ENCODE measurements at regions not wholly inside any gene's neighbourhood (a gene's known extent, or its start where the extent isn't known, plus 50 kb on each side); places are given as distances from the start of the nearest gene placed in this dataset.

DNA sequence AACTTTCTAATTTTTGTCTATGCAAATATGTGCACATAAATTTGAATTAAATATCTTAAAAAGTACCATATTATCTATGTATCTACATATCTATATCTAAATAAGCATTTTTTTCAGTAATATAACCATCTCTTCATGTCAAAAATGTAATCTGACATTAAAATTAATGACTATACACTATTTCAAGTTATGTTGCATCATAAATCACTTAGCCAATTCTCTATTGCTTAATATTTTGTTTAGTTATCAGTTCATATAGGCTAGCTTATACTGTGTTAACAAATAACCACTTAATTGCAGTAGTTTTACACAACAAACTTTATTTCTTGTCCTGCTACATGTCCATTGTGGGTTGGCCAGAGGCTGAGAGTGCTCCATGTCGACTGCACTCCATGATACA, 360.8 kb downstream of the EPM2A start:
- 63% methylated on average over 1 of the region's 1 CpG for WGBS
- peaks cover 0 to 9% of the 10 kb centered on the region in 2 donors for H3K9me3 ChIP-seq (ENCODE audit: control insufficient read depth in 2 of 2, insufficient read depth in 1 of 2, low read length in 1 of 2)
- H3K27ac ChIP-seq (ENCODE audit: low read depth in 1 of 2, low read length in 1 of 2) = no peak overlapping the region
- no peaks in the 10 kb centered on the region for H3K36me3 ChIP-seq (ENCODE audit: control insufficient read depth in 2 of 2, insufficient read depth in 2 of 2, low read length in 1 of 2)
- no peak overlapping the region for H3K4me3 ChIP-seq (ENCODE audit: low read length in 2 of 2)
- H3K4me1 ChIP-seq (ENCODE audit: control insufficient read depth in 2 of 2, insufficient read depth in 2 of 2, low read length in 2 of 2) = no peaks in the 10 kb centered on the region
- no peaks in the 10 kb centered on the region for H3K27me3 ChIP-seq (ENCODE audit: control insufficient read depth in 2 of 2, insufficient read depth in 1 of 2, low read length in 1 of 2)
- no peak for DNase-seq (ENCODE audit: low read depth in 6 of 9, low spot score in 9 of 9)

DNA sequence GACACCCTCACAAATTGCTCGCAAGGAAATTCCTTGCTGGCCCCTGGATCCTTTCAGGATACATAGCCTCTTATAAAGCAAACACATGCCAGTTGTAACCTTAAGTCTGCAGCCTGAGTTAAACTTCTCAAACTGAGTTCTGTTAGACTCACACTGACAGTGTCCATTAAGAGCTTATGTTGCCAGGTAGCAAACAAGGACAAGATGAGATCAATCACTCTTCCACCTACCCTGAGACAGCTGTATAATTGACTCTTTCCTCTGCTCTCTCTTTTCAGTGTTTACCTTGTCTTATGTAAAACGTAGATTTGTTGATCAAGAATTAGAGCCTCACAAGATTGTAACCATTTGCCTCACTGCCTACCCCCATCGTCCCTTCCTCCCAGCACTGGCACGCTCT, 359.8 kb downstream of the EPM2A start:
- DNase-seq (ENCODE audit: low read depth in 6 of 9, low spot score in 9 of 9) = no peak
- H3K36me3 ChIP-seq (ENCODE audit: control insufficient read depth in 2 of 2, insufficient read depth in 2 of 2, low read length in 1 of 2) = no peaks in the 10 kb centered on the region
- H3K27ac ChIP-seq (ENCODE audit: low read depth in 1 of 2, low read length in 1 of 2) = no peak overlapping the region
- 80% methylated on average over 4 of the region's 4 CpGs for WGBS
- H3K27me3 ChIP-seq (ENCODE audit: control insufficient read depth in 2 of 2, insufficient read depth in 1 of 2, low read length in 1 of 2) = no peaks in the 10 kb centered on the region
- no peak overlapping the region for H3K4me3 ChIP-seq (ENCODE audit: low read length in 2 of 2)
- H3K4me1 ChIP-seq (ENCODE audit: control insufficient read depth in 2 of 2, insufficient read depth in 2 of 2, low read length in 2 of 2) = no peaks in the 10 kb centered on the region
- H3K9me3 ChIP-seq (ENCODE audit: control insufficient read depth in 2 of 2, insufficient read depth in 1 of 2, low read length in 1 of 2) = peaks cover 0 to 9% of the 10 kb centered on the region in 2 donors

GRCh38 chr6:145380186-145380585, 355.1 kb downstream of the EPM2A start:
- no peaks in the 10 kb centered on the region for H3K27me3 ChIP-seq (ENCODE audit: control insufficient read depth in 2 of 2, insufficient read depth in 1 of 2, low read length in 1 of 2)
- no peaks in the 10 kb centered on the region for H3K4me1 ChIP-seq (ENCODE audit: control insufficient read depth in 2 of 2, insufficient read depth in 2 of 2, low read length in 2 of 2)
- 79% methylated on average over 1 of the region's 1 CpG for WGBS

DNA sequence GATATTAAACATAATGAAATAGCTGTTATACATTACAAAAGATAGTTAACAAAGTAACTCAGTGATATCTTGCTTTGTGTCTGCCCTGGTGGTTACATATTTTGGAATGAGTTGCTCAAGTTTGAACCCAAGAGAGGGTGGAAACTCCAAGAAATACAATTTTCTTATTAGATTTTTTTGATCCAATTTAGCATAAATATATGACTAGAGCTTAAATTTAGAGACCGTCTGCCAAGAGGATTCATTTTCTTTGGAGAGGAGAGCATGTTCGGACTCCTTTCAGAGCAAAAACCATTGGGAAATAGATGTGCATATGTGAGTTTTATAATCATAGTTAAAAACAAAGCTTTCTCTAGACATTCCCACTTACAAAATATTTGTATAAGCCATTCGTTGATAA, 353.4 kb downstream of the EPM2A start:
- no peaks in the 10 kb centered on the region for H3K4me1 ChIP-seq (ENCODE audit: control insufficient read depth in 2 of 2, insufficient read depth in 2 of 2, low read length in 2 of 2)
- no peaks in the 10 kb centered on the region for H3K27me3 ChIP-seq (ENCODE audit: control insufficient read depth in 2 of 2, insufficient read depth in 1 of 2, low read length in 1 of 2)
- 90% methylated on average over 3 of the region's 3 CpGs for WGBS
- no peak for DNase-seq (ENCODE audit: low read depth in 6 of 9, low spot score in 9 of 9)
- H3K9me3 ChIP-seq (ENCODE audit: control insufficient read depth in 2 of 2, insufficient read depth in 1 of 2, low read length in 1 of 2) = peaks cover 0 to 9% of the 10 kb centered on the region in 2 donors
- H3K27ac ChIP-seq (ENCODE audit: low read depth in 1 of 2, low read length in 1 of 2) = no peak overlapping the region
- no peak overlapping the region for H3K4me3 ChIP-seq (ENCODE audit: low read length in 2 of 2)
- no peaks in the 10 kb centered on the region for H3K36me3 ChIP-seq (ENCODE audit: control insufficient read depth in 2 of 2, insufficient read depth in 2 of 2, low read length in 1 of 2)

More at GRCh38 chr6:145380186-145380585, 355.1 kb downstream of the EPM2A start:
- Histone ChIP-seq H3K36me3 (ENCODE audit: control insufficient read depth in 2 of 2, insufficient read depth in 2 of 2, low read length in 1 of 2) (no peaks in the 10 kb centered on the region), H3K9me3 (ENCODE audit: control insufficient read depth in 2 of 2, insufficient read depth in 1 of 2, low read length in 1 of 2) (peaks cover 0 to 9% of the 10 kb centered on the region in 2 donors), H3K27ac (ENCODE audit: low read depth in 1 of 2, low read length in 1 of 2) (no peak overlapping the region), H3K4me3 (ENCODE audit: low read length in 2 of 2) (no peak overlapping the region)
- DNase-seq (ENCODE audit: low read depth in 6 of 9, low spot score in 9 of 9) = no peak

DNA sequence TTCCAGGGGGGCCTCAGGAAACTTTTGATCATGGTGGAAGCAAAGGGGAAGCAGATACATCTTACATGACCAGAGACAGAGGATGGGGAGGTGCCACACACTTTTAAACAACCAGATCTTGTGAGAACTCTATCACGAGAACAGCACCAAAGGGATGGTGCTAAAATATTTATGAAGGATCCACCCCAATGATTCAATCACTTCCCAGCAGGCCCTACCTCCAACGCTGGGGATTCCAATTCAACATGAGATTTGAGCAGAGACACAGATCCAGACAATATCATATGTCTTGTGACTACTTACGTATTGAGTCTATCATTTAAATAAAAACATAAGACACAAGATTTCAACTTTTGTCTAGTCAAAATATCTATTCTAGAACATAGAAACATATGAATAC, 351.9 kb downstream of the EPM2A start:
- H3K4me3 ChIP-seq (ENCODE audit: low read length in 2 of 2) = no peak overlapping the region
- no peaks in the 10 kb centered on the region for H3K36me3 ChIP-seq (ENCODE audit: control insufficient read depth in 2 of 2, insufficient read depth in 2 of 2, low read length in 1 of 2)
- DNase-seq (ENCODE audit: low read depth in 6 of 9, low spot score in 9 of 9) = no peak
- H3K27ac ChIP-seq (ENCODE audit: low read depth in 1 of 2, low read length in 1 of 2) = no peak overlapping the region
- H3K27me3 ChIP-seq (ENCODE audit: control insufficient read depth in 2 of 2, insufficient read depth in 1 of 2, low read length in 1 of 2) = no peaks in the 10 kb centered on the region
- 86% methylated on average over 3 of the region's 3 CpGs for WGBS
- H3K4me1 ChIP-seq (ENCODE audit: control insufficient read depth in 2 of 2, insufficient read depth in 2 of 2, low read length in 2 of 2) = no peaks in the 10 kb centered on the region
- peaks cover 0 to 7% of the 10 kb centered on the region in 2 donors for H3K9me3 ChIP-seq (ENCODE audit: control insufficient read depth in 2 of 2, insufficient read depth in 1 of 2, low read length in 1 of 2)

GRCh38 chr6:145384503-145384902, 350.8 kb downstream of the EPM2A start:
- no peak overlapping the region for H3K27ac ChIP-seq (ENCODE audit: low read depth in 1 of 2, low read length in 1 of 2)
- no peaks in the 10 kb centered on the region for H3K4me1 ChIP-seq (ENCODE audit: control insufficient read depth in 2 of 2, insufficient read depth in 2 of 2, low read length in 2 of 2)
- no peaks in the 10 kb centered on the region for H3K9me3 ChIP-seq (ENCODE audit: control insufficient read depth in 2 of 2, insufficient read depth in 1 of 2, low read length in 1 of 2)
- no peaks in the 10 kb centered on the region for H3K27me3 ChIP-seq (ENCODE audit: control insufficient read depth in 2 of 2, insufficient read depth in 1 of 2, low read length in 1 of 2)
- no peak for DNase-seq (ENCODE audit: low read depth in 6 of 9, low spot score in 9 of 9)
- no peaks in the 10 kb centered on the region for H3K36me3 ChIP-seq (ENCODE audit: control insufficient read depth in 2 of 2, insufficient read depth in 2 of 2, low read length in 1 of 2)
- H3K4me3 ChIP-seq (ENCODE audit: low read length in 2 of 2) = no peak overlapping the region

GRCh38 chr6:145396499-145396898, 338.8 kb downstream of the EPM2A start:
- Histone ChIP-seq H3K27me3 (ENCODE audit: control insufficient read depth in 2 of 2, insufficient read depth in 1 of 2, low read length in 1 of 2) (no peaks in the 10 kb centered on the region), H3K4me3 (ENCODE audit: low read length in 2 of 2) (no peak overlapping the region), H3K9me3 (ENCODE audit: control insufficient read depth in 2 of 2, insufficient read depth in 1 of 2, low read length in 1 of 2) (no peaks in the 10 kb centered on the region), H3K36me3 (ENCODE audit: control insufficient read depth in 2 of 2, insufficient read depth in 2 of 2, low read length in 1 of 2) (no peaks in the 10 kb centered on the region), H3K27ac (ENCODE audit: low read depth in 1 of 2, low read length in 1 of 2) (no peak overlapping the region), H3K4me1 (ENCODE audit: control insufficient read depth in 2 of 2, insufficient read depth in 2 of 2, low read length in 2 of 2) (no peaks in the 10 kb centered on the region)
- WGBS = 91% methylated on average over 1 of the region's 1 CpG
- no peak for DNase-seq (ENCODE audit: low read depth in 6 of 9, low spot score in 9 of 9)

DNA sequence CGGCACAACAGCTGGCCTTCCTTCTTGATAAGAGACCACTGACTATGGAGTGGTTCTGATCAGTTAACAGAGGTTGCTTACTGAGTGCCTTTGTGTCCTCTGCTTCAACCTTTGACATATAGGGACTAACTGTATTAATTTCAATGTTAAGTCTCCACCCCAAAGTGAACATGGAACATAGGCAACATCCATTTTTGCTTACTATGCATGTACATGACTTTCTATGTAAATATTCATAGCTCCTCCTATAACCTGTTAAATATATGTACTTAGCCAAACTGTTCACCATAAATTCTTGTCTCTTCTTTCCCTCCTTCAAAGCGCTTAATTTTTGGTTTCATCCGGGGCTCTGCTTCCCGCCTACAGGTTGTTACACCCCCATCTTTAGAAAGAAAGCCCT, 334.8 kb downstream of the EPM2A start:
- no peak overlapping the region for H3K4me3 ChIP-seq (ENCODE audit: low read length in 2 of 2)
- no peak overlapping the region for H3K27ac ChIP-seq (ENCODE audit: low read depth in 1 of 2, low read length in 1 of 2)
- no peaks in the 10 kb centered on the region for H3K36me3 ChIP-seq (ENCODE audit: control insufficient read depth in 2 of 2, insufficient read depth in 2 of 2, low read length in 1 of 2)
- DNase-seq (ENCODE audit: low read depth in 6 of 9, low spot score in 9 of 9) = no peak
- H3K27me3 ChIP-seq (ENCODE audit: control insufficient read depth in 2 of 2, insufficient read depth in 1 of 2, low read length in 1 of 2) = no peaks in the 10 kb centered on the region
- H3K4me1 ChIP-seq (ENCODE audit: control insufficient read depth in 2 of 2, insufficient read depth in 2 of 2, low read length in 2 of 2) = no peaks in the 10 kb centered on the region
- H3K9me3 ChIP-seq (ENCODE audit: control insufficient read depth in 2 of 2, insufficient read depth in 1 of 2, low read length in 1 of 2) = no peaks in the 10 kb centered on the region
- WGBS = 95% methylated on average over 4 of the region's 4 CpGs

DNA sequence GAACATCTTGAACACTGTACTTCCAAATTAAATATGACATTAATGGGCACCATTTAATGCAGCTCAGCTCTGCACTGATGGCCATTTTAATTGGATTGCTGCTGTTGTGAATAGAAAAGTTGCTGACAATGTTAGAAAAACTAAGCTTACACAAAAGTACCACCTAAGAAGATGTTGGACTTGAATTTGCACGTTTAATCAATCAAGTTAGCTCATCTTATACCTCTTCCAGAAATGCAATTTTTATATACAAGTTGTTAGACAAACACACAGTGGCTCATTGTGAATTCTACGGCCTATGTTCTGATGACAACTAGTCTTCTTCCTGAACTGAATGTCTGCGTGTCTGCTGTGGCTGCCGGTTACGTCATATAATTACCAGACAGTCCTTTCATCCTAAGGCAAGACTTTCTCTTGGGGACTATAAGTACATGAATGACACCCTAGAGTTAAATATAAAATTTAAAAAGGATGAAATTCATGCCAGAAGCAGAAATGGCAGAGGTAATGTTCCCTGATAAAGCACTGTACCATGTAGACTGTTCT, 330.2 kb downstream of the EPM2A start:
- Histone ChIP-seq H3K36me3 (ENCODE audit: control insufficient read depth in 2 of 2, insufficient read depth in 2 of 2, low read length in 1 of 2) (no peaks in the 10 kb centered on the region), H3K4me3 (ENCODE audit: low read length in 2 of 2) (no peak overlapping the region), H3K27me3 (ENCODE audit: control insufficient read depth in 2 of 2, insufficient read depth in 1 of 2, low read length in 1 of 2) (no peaks in the 10 kb centered on the region), H3K27ac (ENCODE audit: low read depth in 1 of 2, low read length in 1 of 2) (no peak overlapping the region), H3K9me3 (ENCODE audit: control insufficient read depth in 2 of 2, insufficient read depth in 1 of 2, low read length in 1 of 2) (no peaks in the 10 kb centered on the region), H3K4me1 (ENCODE audit: control insufficient read depth in 2 of 2, insufficient read depth in 2 of 2, low read length in 2 of 2) (no peaks in the 10 kb centered on the region)
- 91% methylated on average over 5 of the region's 5 CpGs for WGBS
- DNase-seq (ENCODE audit: low read depth in 6 of 9, low spot score in 9 of 9) = no peak

- whole genome bisulfite sequencing = 25% methylated on average over 4 of the region's 4 CpGs
- Histone ChIP-seq H3K9me3 (ENCODE audit: control insufficient read depth in 2 of 2, insufficient read depth in 1 of 2, low read length in 1 of 2) (no peaks in the 10 kb centered on the region), H3K4me3 (ENCODE audit: low read length in 2 of 2) (no peak overlapping the region), H3K36me3 (ENCODE audit: control insufficient read depth in 2 of 2, insufficient read depth in 2 of 2, low read length in 1 of 2) (no peaks in the 10 kb centered on the region), H3K4me1 (ENCODE audit: control insufficient read depth in 2 of 2, insufficient read depth in 2 of 2, low read length in 2 of 2) (no peaks in the 10 kb centered on the region), H3K27me3 (ENCODE audit: control insufficient read depth in 2 of 2, insufficient read depth in 1 of 2, low read length in 1 of 2) (no peaks in the 10 kb centered on the region), H3K27ac (ENCODE audit: low read depth in 1 of 2, low read length in 1 of 2) (no peak overlapping the region)
- DNase-seq (ENCODE audit: low read depth in 6 of 9, low spot score in 9 of 9) = no peak
Measured at GRCh38 chr6:145406783-145407182, 328.5 kb downstream of the EPM2A start.
